ENCODE measurements at regions not wholly inside any gene's neighbourhood (a gene's known extent, or its start where the extent isn't known, plus 50 kb on each side); places are given as distances from the start of the nearest gene placed in this dataset.

DNA sequence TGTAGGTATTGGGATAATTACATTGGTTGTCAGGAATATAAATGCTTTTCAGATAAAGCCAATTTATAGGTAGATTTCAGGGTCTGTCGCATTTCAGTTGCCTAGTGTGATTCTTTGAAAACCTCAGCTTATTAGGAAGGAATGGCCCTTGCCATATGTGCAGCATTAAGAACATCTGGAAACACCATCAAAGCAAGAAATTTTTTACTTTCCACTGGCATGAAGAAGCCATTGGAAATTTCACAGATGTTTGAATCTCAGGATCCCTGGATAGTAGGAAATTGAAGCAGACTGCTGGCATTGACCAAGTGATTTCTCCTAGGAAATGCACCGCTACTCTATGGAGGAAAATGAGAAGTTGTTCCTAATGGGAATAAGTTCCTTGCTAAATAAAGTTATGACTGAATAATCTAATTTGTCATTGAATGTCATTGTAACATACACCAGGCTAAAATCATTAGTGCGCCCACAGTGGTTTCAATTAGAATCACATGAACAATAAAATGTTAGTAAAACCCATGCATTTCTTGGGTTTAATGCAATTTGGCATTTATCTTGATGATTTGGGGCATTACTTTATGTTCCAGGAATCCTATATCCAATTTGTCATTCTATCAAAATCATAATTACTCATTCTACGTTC, 950.1 kb downstream of the EPHA7 start:
- CTCF ChIA-PET: no interaction called here
- H3K4me3 ChIP-seq (ENCODE audit: low read depth, low read length): no peak overlapping the region

DNA sequence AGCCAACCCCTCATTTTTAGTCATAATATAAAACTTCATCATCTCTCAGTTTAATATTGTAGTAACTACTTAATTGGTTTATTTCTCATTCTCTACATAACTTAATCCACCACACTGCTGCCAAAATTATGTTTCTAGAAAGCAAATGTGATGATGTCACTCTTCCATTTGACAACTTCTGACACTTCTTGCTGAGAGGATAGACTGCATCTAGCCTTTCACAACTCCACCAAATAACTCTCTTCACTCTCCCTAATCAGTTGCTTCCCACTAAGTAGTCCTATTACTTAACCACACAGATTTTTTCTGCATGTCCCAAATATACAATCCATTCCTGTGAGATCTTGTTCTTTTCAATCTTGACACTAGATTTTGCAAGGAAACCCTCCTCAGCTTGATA, 951.3 kb downstream of the EPHA7 start:
- no peak overlapping the region for H3K4me3 ChIP-seq (ENCODE audit: low read depth, low read length)
- ChIA-PET POLR2A (no interaction called here), CTCF (no interaction called here)
- DNase-seq (ENCODE audit: low read depth, low spot score): no peak
- H3K27me3 ChIP-seq (ENCODE audit: control insufficient read depth, insufficient read depth, low read length): no peaks in the 10 kb centered on the region
- no peak overlapping the region for H3K27ac ChIP-seq (ENCODE audit: low read depth, low read length)
- no peaks in the 10 kb centered on the region for H3K9me3 ChIP-seq (ENCODE audit: control insufficient read depth, insufficient read depth, low read length)
- TF ChIP-seq, protein P1, sequence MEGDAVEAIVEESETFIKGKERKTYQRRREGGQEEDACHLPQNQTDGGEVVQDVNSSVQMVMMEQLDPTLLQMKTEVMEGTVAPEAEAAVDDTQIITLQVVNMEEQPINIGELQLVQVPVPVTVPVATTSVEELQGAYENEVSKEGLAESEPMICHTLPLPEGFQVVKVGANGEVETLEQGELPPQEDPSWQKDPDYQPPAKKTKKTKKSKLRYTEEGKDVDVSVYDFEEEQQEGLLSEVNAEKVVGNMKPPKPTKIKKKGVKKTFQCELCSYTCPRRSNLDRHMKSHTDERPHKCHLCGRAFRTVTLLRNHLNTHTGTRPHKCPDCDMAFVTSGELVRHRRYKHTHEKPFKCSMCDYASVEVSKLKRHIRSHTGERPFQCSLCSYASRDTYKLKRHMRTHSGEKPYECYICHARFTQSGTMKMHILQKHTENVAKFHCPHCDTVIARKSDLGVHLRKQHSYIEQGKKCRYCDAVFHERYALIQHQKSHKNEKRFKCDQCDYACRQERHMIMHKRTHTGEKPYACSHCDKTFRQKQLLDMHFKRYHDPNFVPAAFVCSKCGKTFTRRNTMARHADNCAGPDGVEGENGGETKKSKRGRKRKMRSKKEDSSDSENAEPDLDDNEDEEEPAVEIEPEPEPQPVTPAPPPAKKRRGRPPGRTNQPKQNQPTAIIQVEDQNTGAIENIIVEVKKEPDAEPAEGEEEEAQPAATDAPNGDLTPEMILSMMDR (IDR thresholded peaks at IDR 0.05; ENCODE audit: low read depth, low read length): no peak

More for the DNA sequence above, 950.1 kb downstream of the EPHA7 start:
- POLR2A ChIA-PET: no interaction called here
- TF ChIP-seq, protein P1 (IDR thresholded peaks at IDR 0.05; ENCODE audit: low read depth, low read length): no peak
- no peak for DNase-seq (ENCODE audit: low read depth, low spot score)
- Histone ChIP-seq H3K27ac (ENCODE audit: low read depth, low read length) (no peak overlapping the region), H3K9me3 (ENCODE audit: control insufficient read depth, insufficient read depth, low read length) (no peaks in the 10 kb centered on the region), H3K27me3 (ENCODE audit: control insufficient read depth, insufficient read depth, low read length) (no peaks in the 10 kb centered on the region)

- Histone ChIP-seq H3K9me3 (ENCODE audit: control insufficient read depth, insufficient read depth, low read length) (no peaks in the 10 kb centered on the region), H3K27me3 (ENCODE audit: control insufficient read depth, insufficient read depth, low read length) (no peaks in the 10 kb centered on the region), H3K27ac (ENCODE audit: low read depth, low read length) (no peak overlapping the region), H3K4me3 (ENCODE audit: low read depth, low read length) (no peak overlapping the region)
- POLR2A ChIA-PET: no interaction called here
- CTCF ChIA-PET: no interaction called here
- TF ChIP-seq, protein P1 (IDR thresholded peaks at IDR 0.05; ENCODE audit: low read depth, low read length): no peak
- DNase-seq (ENCODE audit: low read depth, low spot score): no peak
Measured at GRCh38 chr6:92460133-92460532, 959.2 kb downstream of the EPHA7 start.

DNA sequence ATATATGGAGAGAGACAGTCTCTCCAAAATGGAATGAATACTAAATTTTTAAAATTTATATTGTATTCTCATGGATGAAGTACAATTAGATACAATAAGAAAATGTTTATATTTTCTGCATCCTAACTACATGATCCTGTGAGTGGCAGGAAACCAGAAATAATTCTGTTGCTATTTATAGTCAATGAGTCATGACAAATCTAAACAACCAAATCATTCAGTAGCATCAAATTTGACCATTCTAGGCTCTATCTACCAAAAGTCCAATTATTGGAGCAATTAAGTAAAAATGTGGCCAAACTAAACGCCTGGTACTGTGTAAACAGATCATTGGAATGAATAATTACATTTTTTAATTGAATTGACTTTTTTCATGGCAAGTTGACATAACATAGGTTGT, 959.8 kb downstream of the EPHA7 start:
- DNase-seq (ENCODE audit: low read depth, low spot score): no peak
- Histone ChIP-seq H3K4me3 (ENCODE audit: low read depth, low read length) (no peak overlapping the region), H3K27me3 (ENCODE audit: control insufficient read depth, insufficient read depth, low read length) (no peaks in the 10 kb centered on the region), H3K27ac (ENCODE audit: low read depth, low read length) (no peak overlapping the region), H3K9me3 (ENCODE audit: control insufficient read depth, insufficient read depth, low read length) (no peaks in the 10 kb centered on the region)
- ChIA-PET CTCF (no interaction called here), POLR2A (no interaction called here)
- TF ChIP-seq, protein P1 (IDR thresholded peaks at IDR 0.05; ENCODE audit: low read depth, low read length): no peak

- TF ChIP-seq, protein P1 (IDR thresholded peaks at IDR 0.05; ENCODE audit: low read depth, low read length): no peak
- no peak for DNase-seq (ENCODE audit: low read depth, low spot score)
- POLR2A ChIA-PET: no interaction called here
- CTCF ChIA-PET: no interaction called here
- no peaks in the 10 kb centered on the region for H3K9me3 ChIP-seq (ENCODE audit: control insufficient read depth, insufficient read depth, low read length)
- no peaks in the 10 kb centered on the region for H3K27me3 ChIP-seq (ENCODE audit: control insufficient read depth, insufficient read depth, low read length)
- no peak overlapping the region for H3K27ac ChIP-seq (ENCODE audit: low read depth, low read length)
- H3K4me3 ChIP-seq (ENCODE audit: low read depth, low read length): no peak overlapping the region
Measured at GRCh38 chr6:92446052-92446451, 973.3 kb downstream of the EPHA7 start.

All from AG04450 (cell line).